Hematopoietic multipotent progenitor cell treated with erythropoietin and hydrocortisone succinate and interleukin-3 and kit ligand, for 17 days (in vitro differentiated cells): ENCODE measurements at regions not wholly inside any gene's neighbourhood (a gene's known extent, or its start where the extent isn't known, plus 50 kb on each side); places are given as distances from the start of the nearest gene placed in this dataset.
"Not testable (repeated sequence)": the region's sequence is repeated elsewhere in the genome, so short reads cannot be mapped to it uniquely, and the experiment has no call there.

Source experiments
- DNase-seq: peaks from one replicate; pipeline ENCODE4 v3.0.0-alpha.2; 2015; ENCODE audit warnings: low spot score

GRCh38 chr2:36163520-36164254 is 191.9 kb upstream of the CRIM1 start:
- DNase-seq: no peak

GRCh38 chr2:36157093-36157492 is 198.5 kb upstream of the CRIM1 start:
- DNase-seq: not testable (repeated sequence)

- DNase-seq: no peak
Measured at GRCh38 chr2:36147670-36148390, 207.7 kb upstream of the CRIM1 start.

- DNase-seq: no peak
Measured at GRCh38 chr2:36146765-36147164, 208.8 kb upstream of the CRIM1 start.

- DNase-seq: no peak
Measured at GRCh38 chr2:36140391-36140790, 215.2 kb upstream of the CRIM1 start.

GRCh38 chr2:36137612-36138011 is 218.0 kb upstream of the CRIM1 start:
- no peak for DNase-seq

- no peak for DNase-seq
Measured at GRCh38 chr2:36134281-36134680, 221.3 kb upstream of the CRIM1 start.

- no peak for DNase-seq
Measured at GRCh38 chr2:36128359-36128758, 227.2 kb upstream of the CRIM1 start.

GRCh38 chr2:36125702-36126101 is 229.9 kb upstream of the CRIM1 start:
- no peak for DNase-seq

GRCh38 chr2:36123995-36124394 is 231.6 kb upstream of the CRIM1 start:
- no peak for DNase-seq

GRCh38 chr2:36097022-36097421 is 258.6 kb upstream of the CRIM1 start:
- DNase-seq: no peak

GRCh38 chr2:36091844-36092741 is 263.5 kb upstream of the CRIM1 start:
- not testable (repeated sequence) for DNase-seq

- DNase-seq: no peak
Measured at GRCh38 chr2:36088716-36089328, 266.8 kb upstream of the CRIM1 start.

- DNase-seq: no peak
Measured at GRCh38 chr2:36087344-36087743, 268.2 kb upstream of the CRIM1 start.

GRCh38 chr2:36079793-36080192 is 275.8 kb upstream of the CRIM1 start:
- DNase-seq: no peak

- no peak for DNase-seq
Measured at GRCh38 chr2:36074008-36074407, 281.6 kb upstream of the CRIM1 start.

GRCh38 chr2:36071698-36072097 is 283.9 kb upstream of the CRIM1 start:
- no peak for DNase-seq

- no peak for DNase-seq
Measured at GRCh38 chr2:36069074-36069473, 286.5 kb upstream of the CRIM1 start.

GRCh38 chr2:36068086-36068485 is 287.5 kb upstream of the CRIM1 start:
- DNase-seq: no peak

GRCh38 chr2:36060133-36060532 is 295.4 kb upstream of the CRIM1 start:
- no peak for DNase-seq

GRCh38 chr2:36059691-36060090 is 295.9 kb upstream of the CRIM1 start:
- no peak for DNase-seq

- no peak for DNase-seq
Measured at GRCh38 chr2:36058953-36059352, 296.6 kb upstream of the CRIM1 start.
